BJ (cell line): ENCODE measurements at regions not wholly inside any gene's neighbourhood (a gene's known extent, or its start where the extent isn't known, plus 50 kb on each side); places are given as distances from the start of the nearest gene placed in this dataset.

Experiments
- CTCF ChIA-PET: fragments of 350-600 bp; formaldehyde crosslinking; extraction: SDS; loops from one replicate; lab custom pipeline; 2021; ENCODE audit warnings: antibody characterized with exemption, inconsistent platforms; lab: Yijun Ruan, JAX
- POLR2A ChIA-PET: fragments of 300-600 bp; sonication (Branson Sonifier 250); formaldehyde crosslinking; extraction: SDS; loops from one replicate; lab custom pipeline; 2021; ENCODE audit warnings: antibody characterized with exemption; lab: Charles Lee
- DNase-seq: peaks from one replicate; pipeline ENCODE4 v3.0.0-alpha.2; 2011; ENCODE audit warnings: low read depth
- H3K27me3 ChIP-seq: 2 replicates; pipeline ENCODE4 v1.6.0; 2011; ENCODE audit warnings: low read length; ENCODE audit not compliant: control insufficient read depth, insufficient read depth
- H3K36me3 ChIP-seq: 2 replicates; pipeline ENCODE4 v1.5.1; 2011; ENCODE audit warnings: low read length; ENCODE audit not compliant: control insufficient read depth, insufficient read depth
- H3K4me3 ChIP-seq: 2 replicates; pipeline ENCODE4 v1.5.1; 2011; ENCODE audit warnings: low read depth, mild to moderate bottlenecking, control low read depth, low read length
- TF ChIP-seq, protein P1 (sequence below): IDR thresholded peaks from 2 replicates; pipeline ENCODE4 v1.5.1; 2011; ENCODE audit warnings: low read depth, mild to moderate bottlenecking, control low read depth, inconsistent platforms, low read length, moderate library complexity; ENCODE audit not compliant: insufficient read depth

DNA sequence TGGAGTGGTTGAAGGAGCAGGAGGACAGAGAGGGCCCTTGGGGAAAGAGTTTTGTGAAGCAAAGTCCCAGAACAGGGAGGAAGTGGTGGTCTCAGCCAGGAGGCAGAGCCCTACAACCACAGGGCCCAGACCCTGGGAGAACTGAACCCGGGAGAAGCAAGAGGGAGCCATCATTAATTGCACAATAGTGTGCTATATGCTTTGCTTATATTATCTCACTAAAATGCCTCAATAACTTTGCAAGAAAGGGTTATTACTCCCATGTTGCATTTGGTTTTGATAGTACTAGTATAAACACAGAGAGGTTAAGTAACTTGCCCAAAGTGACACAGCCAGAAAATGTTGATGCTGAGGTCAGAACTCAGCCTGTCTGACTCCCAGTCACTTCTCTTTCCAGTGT, 124.3 kb downstream of the FOXD2 start:
- CTCF ChIA-PET = no interaction called here
- TF ChIP-seq, protein P1, sequence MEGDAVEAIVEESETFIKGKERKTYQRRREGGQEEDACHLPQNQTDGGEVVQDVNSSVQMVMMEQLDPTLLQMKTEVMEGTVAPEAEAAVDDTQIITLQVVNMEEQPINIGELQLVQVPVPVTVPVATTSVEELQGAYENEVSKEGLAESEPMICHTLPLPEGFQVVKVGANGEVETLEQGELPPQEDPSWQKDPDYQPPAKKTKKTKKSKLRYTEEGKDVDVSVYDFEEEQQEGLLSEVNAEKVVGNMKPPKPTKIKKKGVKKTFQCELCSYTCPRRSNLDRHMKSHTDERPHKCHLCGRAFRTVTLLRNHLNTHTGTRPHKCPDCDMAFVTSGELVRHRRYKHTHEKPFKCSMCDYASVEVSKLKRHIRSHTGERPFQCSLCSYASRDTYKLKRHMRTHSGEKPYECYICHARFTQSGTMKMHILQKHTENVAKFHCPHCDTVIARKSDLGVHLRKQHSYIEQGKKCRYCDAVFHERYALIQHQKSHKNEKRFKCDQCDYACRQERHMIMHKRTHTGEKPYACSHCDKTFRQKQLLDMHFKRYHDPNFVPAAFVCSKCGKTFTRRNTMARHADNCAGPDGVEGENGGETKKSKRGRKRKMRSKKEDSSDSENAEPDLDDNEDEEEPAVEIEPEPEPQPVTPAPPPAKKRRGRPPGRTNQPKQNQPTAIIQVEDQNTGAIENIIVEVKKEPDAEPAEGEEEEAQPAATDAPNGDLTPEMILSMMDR = no peak
- DNase-seq = no peak

DNA sequence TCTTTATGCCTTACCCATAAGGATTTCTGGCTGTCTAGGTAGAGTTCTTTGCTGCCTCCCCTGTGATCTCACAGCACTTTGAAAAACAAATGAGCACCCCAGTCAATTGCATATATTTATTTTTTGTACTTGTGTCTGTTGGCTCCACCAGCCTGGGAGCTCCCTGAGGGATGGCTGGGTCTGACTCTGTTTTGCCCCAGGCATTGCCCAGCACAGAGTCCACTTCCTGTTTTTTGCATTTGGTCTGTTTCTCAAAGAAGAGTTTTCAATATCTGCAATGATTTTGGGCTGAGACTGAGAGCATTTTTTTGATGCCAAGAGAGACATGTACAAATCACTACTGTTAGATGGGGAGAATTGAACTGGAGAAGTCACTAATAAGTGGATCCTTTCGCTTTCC, 125.0 kb downstream of the FOXD2 start:
- TF ChIP-seq, protein P1 = no peak
- CTCF ChIA-PET = no interaction called here
- no peaks in the 10 kb centered on the region for H3K36me3 ChIP-seq
- H3K27me3 ChIP-seq = peaks cover 2% of the 10 kb centered on the region
- H3K4me3 ChIP-seq = no peak overlapping the region
- POLR2A ChIA-PET = no interaction called here
- DNase-seq = no peak

More for the DNA sequence above, 124.3 kb downstream of the FOXD2 start:
- Histone ChIP-seq H3K27me3 (peaks cover 3% of the 10 kb centered on the region), H3K36me3 (no peaks in the 10 kb centered on the region), H3K4me3 (no peak overlapping the region)
- POLR2A ChIA-PET = no interaction called here

DNA sequence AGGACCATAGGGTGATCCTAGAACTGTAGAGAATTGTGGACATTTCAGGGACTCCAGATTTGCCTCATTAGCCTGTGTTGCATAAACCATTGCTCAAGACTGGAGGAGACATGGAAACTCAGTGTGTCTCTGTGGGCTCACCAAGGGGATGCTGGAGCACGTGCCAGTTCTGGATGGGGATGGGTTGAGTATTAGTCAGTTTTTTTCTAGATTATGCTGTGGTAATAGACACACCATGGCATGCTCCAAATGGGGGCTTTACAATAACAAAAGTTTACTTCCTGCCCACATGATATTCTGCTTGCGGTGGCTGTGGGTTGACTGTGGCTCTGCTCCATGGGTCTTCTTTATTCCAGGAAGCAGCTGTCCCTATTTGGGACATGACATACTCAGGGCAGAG, 125.4 kb downstream of the FOXD2 start:
- TF ChIP-seq, protein P1 = no peak
- peaks cover 2% of the 10 kb centered on the region; the same call in 1 of the 2 replicates for H3K27me3 ChIP-seq
- no peaks in the 10 kb centered on the region for H3K36me3 ChIP-seq
- no peak for DNase-seq
- ChIA-PET POLR2A (no interaction called here), CTCF (no interaction called here)
- H3K4me3 ChIP-seq = no peak overlapping the region

DNA sequence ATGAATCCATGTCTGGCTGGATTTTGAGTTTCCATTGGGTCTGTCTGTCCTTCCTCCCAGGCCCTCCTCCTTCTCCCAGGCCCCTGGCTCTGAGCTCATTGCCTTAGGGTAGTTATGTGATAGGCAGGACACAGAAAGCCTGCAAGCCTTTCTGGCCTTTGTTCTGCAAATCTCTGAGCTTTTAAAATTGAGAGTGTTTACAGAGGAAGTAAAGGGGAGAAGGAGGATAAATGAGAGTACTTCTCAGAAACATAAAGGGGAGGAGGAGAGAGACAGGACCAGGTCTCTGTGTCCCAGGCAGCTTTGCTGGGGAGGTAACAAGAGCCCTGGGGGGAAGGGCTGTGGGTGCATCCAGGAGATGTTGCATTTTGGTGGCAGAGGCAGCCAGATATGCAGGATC, 126.7 kb downstream of the FOXD2 start:
- ChIA-PET POLR2A (no interaction called here), CTCF (interaction anchor here (1.1 kb wide), 1 partner anchor 145 kb away, joined by 4 read pairs; no protein-coding TSS in a partner anchor)
- no peak overlapping the region for H3K4me3 ChIP-seq
- no peaks in the 10 kb centered on the region for H3K27me3 ChIP-seq
- H3K36me3 ChIP-seq = no peaks in the 10 kb centered on the region
- DNase-seq = no peak
- TF ChIP-seq, protein P1 = no peak

- Histone ChIP-seq H3K4me3 (no peak overlapping the region), H3K36me3 (no peaks in the 10 kb centered on the region), H3K27me3 (no peaks in the 10 kb centered on the region)
- TF ChIP-seq, protein P1 = no peak
- ChIA-PET CTCF (interaction anchor here (0.9 kb wide), 1 partner anchor 17 kb away, joined by 3 read pairs; no protein-coding TSS in a partner anchor), POLR2A (no interaction called here)
- DNase-seq = no peak
Measured at GRCh38 chr1:47565092-47565491, 127.2 kb downstream of the FOXD2 start.
